Peyer's patch (tissue), 4 donors: ENCODE measurements at regions not wholly inside any gene's neighbourhood (a gene's known extent, or its start where the extent isn't known, plus 50 kb on each side); places are given as distances from the start of the nearest gene placed in this dataset.

Source experiments
- POLR2A ChIP-seq, 2 donors: fragments of 450-650 bp; IDR thresholded peaks; one replicate each; pipeline ENCODE4 v1.5.1; 2017; ENCODE audit warnings: antibody characterized with exemption in 2 of 2, mild to moderate bottlenecking in 2 of 2, moderate library complexity in 2 of 2
- TF ChIP-seq, protein P1 (sequence below), 6 experiments: fragments of 450-650 bp in 4 of 6; fragments of 200-600 bp in 2 of 6; sonication (generic) in 1 of 6; IDR thresholded peaks; one replicate each; pipeline ENCODE4 v1.5.1; 2017 to 2019; ENCODE audit warnings: antibody characterized with exemption in 6 of 6, mild to moderate bottlenecking in 3 of 6, moderate library complexity in 1 of 6

DNA sequence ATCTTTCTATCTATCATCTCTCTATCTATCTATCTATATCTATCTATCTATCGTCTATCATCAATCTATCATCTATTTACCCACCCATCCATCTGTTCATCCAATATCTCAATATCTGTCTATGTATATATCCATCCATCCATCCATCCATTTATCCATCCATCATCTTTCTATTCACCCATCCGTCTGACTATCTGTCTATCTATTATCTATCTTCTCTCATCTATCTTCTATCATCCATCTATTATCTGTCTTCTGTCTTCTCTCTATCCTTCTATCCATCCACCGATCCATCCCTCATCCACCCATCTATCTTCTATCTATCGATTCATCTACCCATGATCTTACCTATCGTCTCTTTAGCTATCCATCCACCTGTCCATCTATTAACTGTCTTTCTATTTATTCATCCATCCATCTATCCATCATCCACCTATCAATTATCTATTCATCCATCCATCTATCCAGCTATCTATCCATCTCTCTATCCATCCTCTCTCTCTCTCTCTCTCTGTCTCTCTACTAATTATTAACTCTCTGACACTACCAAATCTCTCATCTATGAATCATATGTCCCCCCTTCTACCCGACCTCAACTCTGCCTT, 89.1 kb downstream of the DHCR7 start:
- TF ChIP-seq, protein P1, sequence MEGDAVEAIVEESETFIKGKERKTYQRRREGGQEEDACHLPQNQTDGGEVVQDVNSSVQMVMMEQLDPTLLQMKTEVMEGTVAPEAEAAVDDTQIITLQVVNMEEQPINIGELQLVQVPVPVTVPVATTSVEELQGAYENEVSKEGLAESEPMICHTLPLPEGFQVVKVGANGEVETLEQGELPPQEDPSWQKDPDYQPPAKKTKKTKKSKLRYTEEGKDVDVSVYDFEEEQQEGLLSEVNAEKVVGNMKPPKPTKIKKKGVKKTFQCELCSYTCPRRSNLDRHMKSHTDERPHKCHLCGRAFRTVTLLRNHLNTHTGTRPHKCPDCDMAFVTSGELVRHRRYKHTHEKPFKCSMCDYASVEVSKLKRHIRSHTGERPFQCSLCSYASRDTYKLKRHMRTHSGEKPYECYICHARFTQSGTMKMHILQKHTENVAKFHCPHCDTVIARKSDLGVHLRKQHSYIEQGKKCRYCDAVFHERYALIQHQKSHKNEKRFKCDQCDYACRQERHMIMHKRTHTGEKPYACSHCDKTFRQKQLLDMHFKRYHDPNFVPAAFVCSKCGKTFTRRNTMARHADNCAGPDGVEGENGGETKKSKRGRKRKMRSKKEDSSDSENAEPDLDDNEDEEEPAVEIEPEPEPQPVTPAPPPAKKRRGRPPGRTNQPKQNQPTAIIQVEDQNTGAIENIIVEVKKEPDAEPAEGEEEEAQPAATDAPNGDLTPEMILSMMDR (IDR thresholded peaks at IDR 0.05) = no peak
- TF ChIP-seq POLR2A (IDR thresholded peaks at IDR 0.05) = no peak
